Heart right ventricle (tissue), 16 donors: ENCODE measurements at regions not wholly inside any gene's neighbourhood (a gene's known extent, or its start where the extent isn't known, plus 50 kb on each side); places are given as distances from the start of the nearest gene placed in this dataset.
A peak's percentile ranks its signal among the peaks of the same experiment; 100 is the strongest.

Experiments
- ATAC-seq, 8 donors: fragments of 200-7000 bp; cut with Tn5 transposase; one replicate each; pipeline ENCODE4 v1.9.1; 2020; ENCODE audit warnings: mild to moderate bottlenecking in 8 of 8, moderate library complexity in 8 of 8, moderate number of reproducible peaks in 1 of 8
- DNase-seq, 2 donors: peaks; one replicate each; pipeline ENCODE4 v3.0.0-alpha.2; 2020
- H3K27ac ChIP-seq, 10 donors: fragments of 200-600 bp; sonication (generic) in 2 of 10; one replicate each; pipeline versions ENCODE4 v1.5.0 to v1.8.0; 2020 to 2022; ENCODE audit warnings: mild to moderate bottlenecking in 3 of 10
- H3K27me3 ChIP-seq, 7 donors: fragments of 200-600 bp; one replicate each; pipeline ENCODE4 v1.8.0; 2021 to 2022; ENCODE audit warnings: mild to moderate bottlenecking in 2 of 7
- H3K36me3 ChIP-seq, 9 donors: fragments of 200-600 bp; sonication (generic) in 1 of 9; one replicate each; pipeline versions ENCODE4 v1.5.0 to v1.8.0; 2020 to 2022; ENCODE audit warnings: mild to moderate bottlenecking in 2 of 9
- H3K4me1 ChIP-seq, 9 donors: fragments of 200-600 bp; sonication (generic) in 1 of 9; one replicate each; pipeline versions ENCODE4 v1.5.0 to v1.8.0; 2020 to 2022; ENCODE audit warnings: mild to moderate bottlenecking in 4 of 9
- H3K4me3 ChIP-seq, 10 donors: fragments of 200-600 bp; sonication (generic) in 2 of 10; one replicate each; pipeline versions ENCODE4 v1.5.0 to v1.8.0; 2020 to 2022; ENCODE audit warnings: mild to moderate bottlenecking in 7 of 10, moderate library complexity in 2 of 10
- H3K9me3 ChIP-seq, 11 donors: fragments of 200-600 bp in 10 of 11; sonication (generic) in 2 of 11; one replicate each; pipeline versions ENCODE4 v1.5.0 to v1.8.0; 2013 to 2022; ENCODE audit warnings: mild to moderate bottlenecking in 2 of 11, control low read depth in 1 of 11, moderate library complexity in 1 of 11
- CTCF ChIP-seq, 9 donors: fragments of 200-600 bp; sonication (generic) in 2 of 9; IDR thresholded peaks; one replicate each; pipeline versions ENCODE4 v1.5.0 to v1.8.0; 2021 to 2022; ENCODE audit warnings: antibody characterized with exemption in 9 of 9, mild to moderate bottlenecking in 5 of 9, moderate library complexity in 1 of 9
- WGBS, 2 donors: extraction: QIAGEN DNeasy Blood & Tissue Kit; methylation state at CpG; one replicate each; pipeline ENCODE4 v1.1.7; 2013; ENCODE audit warnings: inconsistent platforms in 1 of 2; 5-methylcytosine and 5-hydroxymethylcytosine counted together
- intact Hi-C, 10 donors: fragments of 100-400 bp; cut with DNase I; formaldehyde crosslinking; loops; one replicate each; pipeline versions ENCODE4 v1.11.1 to v1.14.2; 2022
- donor health status: Arrhythmogenic right ventricular cardiomyopathy.
- donor health status: ischemic (EF 13 %, LVEDD 7.1; RV severe dilation, severe dysfunction).
- donor health status: healthy with polysubstance abuse.
- donor health status: DM: no; HTN: yes; CAD: no.
- donor health status: DM: no; HTN: no; CAD: no.
- donor health status: ischemic (EF 25% LVEDD 6.9; RV normal size, moderate dysfunction).
- donor health status: ischemic (EF 25% LVEDD 5.7; RV mildly dilated, moderate dysfunction).
- donor health status: healthy.
- donor health status: DM: yes; HTN: yes; CAD: no.
- donor health status: Ischemic cardiomyopathy.
- donor health status: ischemic (EF 35%, LVEDD 5.7; RV mildly dilated, moderate dysfunction).
- donor health status: nonischemic (EF 11% LVEDD 7.7; RV severe dilation, severe dysfunction).
- donor health status: DM: yes; HTN: yes; CAD: no.
- donor health status: PGD.
- donor health status: ischemic (EF 29% LVEDD 5.4; RV normal size, mild dysfunction).
- donor health status: nonischemic (EF 23%, LVEDD 6.1; RV moderate dilation, normal function).

GRCh38 chr2:64918220-64918886 lies 70.8 kb upstream of the SLC1A4 start:
- no peak for TF ChIP-seq CTCF (IDR thresholded peaks at IDR 0.05)
- Histone ChIP-seq H3K9me3 (no peaks in the 10 kb centered on the region), H3K27ac (peak overlapping the region in 4 of 10 donors; percentile 8 to 80 (median 48)), H3K27me3 (no peaks in the 10 kb centered on the region), H3K4me1 (peaks cover 0 to 11% (median 0%) of the 10 kb centered on the region in 9 donors), H3K36me3 (no peaks in the 10 kb centered on the region), H3K4me3 (peak overlapping the region in 7 of 10 donors; percentile 27 to 52 (median 49))
- intact Hi-C loops: loop anchor here in 8 of 10 donors (5.0 to 10.0 kb wide), 6 partner anchors 124 to 656 kb away; no protein-coding TSS in a partner anchor
- ATAC-seq: no peak
- no peak for DNase-seq
- 89 to 97% methylated on average over 8 of the region's 8 CpGs for WGBS, 2 donors

GRCh38 chr2:64919261-64919660 lies 69.9 kb upstream of the SLC1A4 start:
- no peak for TF ChIP-seq CTCF (IDR thresholded peaks at IDR 0.05)
- no peak overlapping the region for H3K4me3 ChIP-seq
- no peak overlapping the region for H3K27ac ChIP-seq
- peaks cover 0 to 11% (median 0%) of the 10 kb centered on the region in 9 donors for H3K4me1 ChIP-seq
- intact Hi-C loops: loop anchor here in 8 of 10 donors (5.0 to 10.0 kb wide), 6 partner anchors 123 to 656 kb away; no protein-coding TSS in a partner anchor
- WGBS, 2 donors: 92 to 95% methylated on average over 2 of the region's 2 CpGs
- no peak for ATAC-seq
- H3K36me3 ChIP-seq: no peaks in the 10 kb centered on the region
- DNase-seq: no peak
- H3K9me3 ChIP-seq: no peaks in the 10 kb centered on the region
- no peaks in the 10 kb centered on the region for H3K27me3 ChIP-seq

GRCh38 chr2:64922482-64923384 lies 66.5 kb upstream of the SLC1A4 start:
- ATAC-seq (no peak), DNase-seq (no peak)
- WGBS, 2 donors: 88 to 94% methylated on average over 14 of the region's 14 CpGs
- peaks cover 0 to 11% (median 0%) of the 10 kb centered on the region in 9 donors for H3K4me1 ChIP-seq
- no peak overlapping the region for H3K4me3 ChIP-seq
- TF ChIP-seq CTCF (IDR thresholded peaks at IDR 0.05): no peak
- intact Hi-C loops: loop anchor here in 2 of 10 donors (10.0 kb wide), 2 partner anchors 252 to 262 kb away; no protein-coding TSS in a partner anchor
- H3K36me3 ChIP-seq: no peaks in the 10 kb centered on the region
- H3K27me3 ChIP-seq: no peaks in the 10 kb centered on the region
- H3K9me3 ChIP-seq: peaks cover 0 to 7% (median 0%) of the 10 kb centered on the region in 11 donors
- no peak overlapping the region for H3K27ac ChIP-seq

- no peak overlapping the region for H3K27ac ChIP-seq
- no peaks in the 10 kb centered on the region for H3K27me3 ChIP-seq
- no peak for DNase-seq
- H3K36me3 ChIP-seq: no peaks in the 10 kb centered on the region
- WGBS, 2 donors: 87 to 97% methylated on average over 2 of the region's 2 CpGs
- no peak overlapping the region for H3K4me3 ChIP-seq
- no peak for TF ChIP-seq CTCF (IDR thresholded peaks at IDR 0.05)
- peaks cover 0 to 7% (median 0%) of the 10 kb centered on the region in 11 donors for H3K9me3 ChIP-seq
- peaks cover 0 to 5% (median 0%) of the 10 kb centered on the region in 9 donors for H3K4me1 ChIP-seq
- intact Hi-C loops: loop anchor here in 2 of 10 donors (10.0 kb wide), 2 partner anchors 251 to 261 kb away; no protein-coding TSS in a partner anchor
- ATAC-seq: no peak
These were observed 65.9 kb upstream of the SLC1A4 start for GRCh38 chr2:64923385-64923710.
